LNCaP clone FGC (cell line): ENCODE measurements at regions not wholly inside any gene's neighbourhood (a gene's known extent, or its start where the extent isn't known, plus 50 kb on each side); places are given as distances from the start of the nearest gene placed in this dataset.
A peak's percentile ranks its signal among the peaks of the same experiment; 100 is the strongest.
"Not testable (repeated sequence)": the region's sequence is repeated elsewhere in the genome, so short reads cannot be mapped to it uniquely, and the experiment has no call there.

Experiments used
- DNase-seq: peaks from one replicate; pipeline ENCODE4 v3.0.0-alpha.2; 2011; ENCODE audit warnings: low read depth
- H3K4me3 ChIP-seq: 2 replicates; pipeline ENCODE4 v1.5.1; 2011; ENCODE audit warnings: mild to moderate bottlenecking, low read depth, low read length, control low read depth
- TF ChIP-seq, protein P1 (sequence below): IDR thresholded peaks from 2 replicates; pipeline ENCODE4 v1.5.1; 2012; ENCODE audit warnings: mild to moderate bottlenecking; ENCODE audit not compliant: control insufficient read depth, insufficient read depth; ENCODE audit errors: extremely low read depth

DNA sequence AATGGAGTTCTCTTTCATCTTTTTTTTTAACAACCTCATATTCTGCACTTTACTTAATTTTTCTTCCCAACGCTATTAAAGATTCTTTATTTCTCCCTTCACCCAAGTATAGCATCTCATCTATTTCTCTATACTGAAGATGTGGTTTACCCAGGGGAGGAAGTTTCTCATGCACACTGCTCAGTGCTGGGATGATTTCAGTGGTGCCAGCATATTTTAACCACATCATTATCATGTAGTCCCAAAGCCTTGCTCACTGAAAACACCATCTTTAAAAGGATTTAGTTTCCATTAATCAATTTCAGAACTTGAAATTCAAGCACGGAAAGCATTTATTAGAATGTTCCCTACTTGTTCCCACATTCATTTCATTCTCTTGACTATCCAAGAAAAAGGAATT is 725.7 kb downstream of the USP25 start:
- TF ChIP-seq, protein P1, sequence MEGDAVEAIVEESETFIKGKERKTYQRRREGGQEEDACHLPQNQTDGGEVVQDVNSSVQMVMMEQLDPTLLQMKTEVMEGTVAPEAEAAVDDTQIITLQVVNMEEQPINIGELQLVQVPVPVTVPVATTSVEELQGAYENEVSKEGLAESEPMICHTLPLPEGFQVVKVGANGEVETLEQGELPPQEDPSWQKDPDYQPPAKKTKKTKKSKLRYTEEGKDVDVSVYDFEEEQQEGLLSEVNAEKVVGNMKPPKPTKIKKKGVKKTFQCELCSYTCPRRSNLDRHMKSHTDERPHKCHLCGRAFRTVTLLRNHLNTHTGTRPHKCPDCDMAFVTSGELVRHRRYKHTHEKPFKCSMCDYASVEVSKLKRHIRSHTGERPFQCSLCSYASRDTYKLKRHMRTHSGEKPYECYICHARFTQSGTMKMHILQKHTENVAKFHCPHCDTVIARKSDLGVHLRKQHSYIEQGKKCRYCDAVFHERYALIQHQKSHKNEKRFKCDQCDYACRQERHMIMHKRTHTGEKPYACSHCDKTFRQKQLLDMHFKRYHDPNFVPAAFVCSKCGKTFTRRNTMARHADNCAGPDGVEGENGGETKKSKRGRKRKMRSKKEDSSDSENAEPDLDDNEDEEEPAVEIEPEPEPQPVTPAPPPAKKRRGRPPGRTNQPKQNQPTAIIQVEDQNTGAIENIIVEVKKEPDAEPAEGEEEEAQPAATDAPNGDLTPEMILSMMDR = no peak
- no peak for DNase-seq
- H3K4me3 ChIP-seq = no peak overlapping the region

DNA sequence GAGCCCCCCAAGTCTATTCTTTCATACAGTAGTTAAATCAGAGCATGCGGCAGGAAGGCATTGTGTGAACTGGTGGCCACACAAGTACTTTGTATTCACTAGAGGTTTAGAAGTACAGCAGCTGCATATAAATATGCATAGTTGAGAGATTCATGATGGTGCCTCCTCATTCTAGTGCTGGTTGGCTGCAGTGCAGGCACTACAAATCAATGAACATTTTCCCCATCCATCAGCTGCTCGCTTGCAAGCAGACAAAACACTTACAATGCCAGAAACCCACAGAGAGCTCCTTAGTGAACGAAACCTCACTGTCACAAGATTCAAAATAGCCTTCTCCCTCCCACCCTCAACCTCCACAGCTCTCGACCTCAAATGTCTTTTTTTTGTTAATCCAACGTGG is 726.2 kb downstream of the USP25 start:
- DNase-seq = no peak
- no peak overlapping the region for H3K4me3 ChIP-seq
- TF ChIP-seq, protein P1 = no peak

DNA sequence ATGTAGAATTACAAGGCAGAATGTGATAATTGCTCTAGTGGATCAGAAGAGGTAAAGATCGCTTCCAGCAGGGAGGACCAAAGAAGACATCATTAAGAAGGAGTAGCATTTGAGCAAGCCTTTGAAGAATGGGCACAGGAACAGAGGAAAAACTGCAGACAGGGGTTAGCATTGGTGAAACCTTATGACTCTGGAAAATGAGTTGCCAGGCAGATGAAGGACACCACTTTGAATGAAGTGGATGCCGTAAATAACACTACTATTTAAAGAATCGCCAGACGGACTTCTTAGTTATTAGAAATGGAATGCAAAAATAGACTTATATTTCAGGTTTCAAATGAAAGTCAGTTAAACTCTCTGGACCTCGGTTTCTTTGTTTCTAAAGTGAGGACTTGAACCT is 727.7 kb downstream of the USP25 start:
- H3K4me3 ChIP-seq = no peak overlapping the region
- TF ChIP-seq, protein P1 = no peak
- no peak for DNase-seq

DNA sequence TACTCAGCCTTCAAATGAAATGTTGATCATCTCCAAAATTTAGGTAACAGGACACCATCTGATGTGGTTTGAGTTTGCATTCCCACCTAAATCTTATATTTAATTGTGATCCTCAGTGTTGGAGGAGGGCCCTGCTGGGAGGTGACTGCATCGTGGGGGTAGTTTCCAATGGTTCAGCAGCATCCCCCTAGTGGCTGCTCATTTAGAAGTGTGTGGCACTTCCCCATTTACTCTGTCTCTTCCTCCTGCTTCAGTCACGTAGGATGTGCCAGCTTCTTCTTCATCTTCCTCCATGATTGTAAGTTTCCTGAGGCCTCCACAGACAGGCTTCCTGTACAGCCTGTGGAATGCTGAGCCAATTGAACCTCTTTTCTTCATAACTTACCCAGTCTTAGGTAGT is 731.2 kb downstream of the USP25 start:
- DNase-seq = no peak
- TF ChIP-seq, protein P1 = peak; percentile 10; the same call in 1 of the 2 replicates
- no peak overlapping the region for H3K4me3 ChIP-seq

DNA sequence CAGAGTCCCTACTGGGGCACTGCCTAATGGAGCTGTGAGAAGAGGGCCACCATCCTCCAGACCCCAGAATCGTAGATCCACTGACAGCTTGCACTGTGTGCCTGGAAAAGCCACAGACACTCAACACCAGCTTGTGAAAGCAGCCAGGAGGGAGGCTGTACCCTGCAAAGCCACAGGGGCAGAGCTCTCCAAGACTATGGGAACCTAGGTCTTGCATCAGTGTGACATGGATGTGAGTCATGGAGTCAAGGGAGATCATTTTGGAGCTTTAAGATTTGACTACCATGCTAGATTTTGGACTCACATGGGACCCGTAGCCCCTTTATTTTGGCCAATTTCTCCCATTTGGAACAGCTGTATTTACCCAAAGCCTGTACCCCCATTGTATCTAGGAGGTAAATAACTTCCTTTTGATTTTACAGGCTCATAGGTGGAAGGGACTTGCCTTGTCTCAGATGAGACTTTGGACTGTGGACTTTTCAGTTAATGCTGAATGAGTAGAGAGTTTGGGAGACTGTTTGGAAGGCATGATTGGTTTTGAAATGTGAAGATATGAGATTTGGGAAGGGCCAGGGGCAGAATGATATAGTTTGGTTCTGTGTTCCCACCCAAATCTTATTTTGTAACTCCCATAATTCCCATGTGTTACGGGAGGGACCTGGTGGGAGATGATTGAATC is 734.6 kb downstream of the USP25 start:
- not testable (repeated sequence) for DNase-seq, H3K4me3 ChIP-seq

DNA sequence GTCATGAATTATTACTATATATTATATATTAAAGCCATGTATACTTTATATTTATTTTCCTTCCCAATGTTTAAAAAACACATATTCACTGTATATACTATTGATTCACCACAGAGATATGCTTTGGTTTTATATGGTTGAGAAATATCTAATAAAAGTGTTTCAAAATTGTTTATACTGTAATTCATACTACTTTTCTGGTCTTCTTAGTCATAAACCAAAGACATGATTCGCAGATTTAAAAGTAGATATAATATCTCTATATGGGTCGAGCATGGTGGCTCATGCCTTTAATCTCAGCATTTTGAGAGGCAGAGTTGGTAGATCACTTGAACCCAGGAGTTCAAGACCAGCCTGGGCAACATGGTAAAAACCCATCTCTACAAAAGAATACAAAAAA is 738.4 kb downstream of the USP25 start:
- H3K4me3 ChIP-seq = no peak overlapping the region
- no peak for DNase-seq
- TF ChIP-seq, protein P1 = no peak

DNA sequence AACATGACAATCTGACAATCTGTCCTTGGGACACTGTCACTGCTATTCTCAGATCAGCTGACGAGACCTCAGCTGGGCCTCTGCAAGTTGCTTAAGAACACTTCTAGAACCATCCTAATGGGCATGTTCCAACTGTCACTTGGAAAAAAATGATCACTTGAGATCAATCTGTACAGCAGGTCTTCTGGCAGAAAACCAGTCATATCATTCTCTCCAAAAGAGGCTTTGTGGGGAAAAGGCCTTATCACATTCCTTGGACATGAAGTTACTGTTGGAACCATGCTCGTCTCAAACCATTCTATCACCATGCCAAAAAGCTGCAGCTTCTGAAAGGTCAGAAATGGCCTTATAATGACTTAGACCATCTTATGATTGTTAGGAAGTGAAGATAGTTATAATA is 744.2 kb downstream of the USP25 start:
- TF ChIP-seq, protein P1 = no peak
- no peak for DNase-seq

More for the DNA sequence above, 744.2 kb downstream of the USP25 start:
- no peak overlapping the region for H3K4me3 ChIP-seq
